ENCODE measurements at regions not wholly inside any gene's neighbourhood (a gene's known extent, or its start where the extent isn't known, plus 50 kb on each side); places are given as distances from the start of the nearest gene placed in this dataset.

GRCh38 chr6:100281471-100281901 lies 183.2 kb downstream of the SIM1 start:
- TF ChIP-seq CTCF (IDR thresholded peaks at IDR 0.05; ENCODE audit: low read depth, low read length): no peak
- no peak for TF ChIP-seq POLR2A (IDR thresholded peaks at IDR 0.05; ENCODE audit: extremely low read depth, insufficient read length)
- no peak for TF ChIP-seq MYC (IDR thresholded peaks at IDR 0.05; ENCODE audit: low read depth, low read length)
- TF ChIP-seq MAX (IDR thresholded peaks at IDR 0.05; ENCODE audit: low read depth, low read length): no peak
- no peak overlapping the region for H3K4me3 ChIP-seq (ENCODE audit: low read depth, low read length)
- DNase-seq (ENCODE audit: low read depth): no peak

GRCh38 chr6:100276311-100277057 lies 188.2 kb downstream of the SIM1 start:
- no peak for DNase-seq (ENCODE audit: low read depth)
- TF ChIP-seq MAX (IDR thresholded peaks at IDR 0.05; ENCODE audit: low read depth, low read length) (no peak), MYC (IDR thresholded peaks at IDR 0.05; ENCODE audit: low read depth, low read length) (no peak), POLR2A (IDR thresholded peaks at IDR 0.05; ENCODE audit: extremely low read depth, insufficient read length) (no peak), CTCF (IDR thresholded peaks at IDR 0.05; ENCODE audit: low read depth, low read length) (no peak)

GRCh38 chr6:100274147-100274546 lies 190.6 kb downstream of the SIM1 start:
- no peak overlapping the region for H3K4me3 ChIP-seq (ENCODE audit: low read depth, low read length)
- TF ChIP-seq POLR2A (IDR thresholded peaks at IDR 0.05; ENCODE audit: extremely low read depth, insufficient read length): no peak
- TF ChIP-seq CTCF (IDR thresholded peaks at IDR 0.05; ENCODE audit: low read depth, low read length): no peak
- TF ChIP-seq MYC (IDR thresholded peaks at IDR 0.05; ENCODE audit: low read depth, low read length): no peak
- TF ChIP-seq MAX (IDR thresholded peaks at IDR 0.05; ENCODE audit: low read depth, low read length): no peak
- DNase-seq (ENCODE audit: low read depth): no peak

More at GRCh38 chr6:100276311-100277057, 188.2 kb downstream of the SIM1 start:
- no peak overlapping the region for H3K4me3 ChIP-seq (ENCODE audit: low read depth, low read length)

- no peak for DNase-seq (ENCODE audit: low read depth)
- no peak for TF ChIP-seq POLR2A (IDR thresholded peaks at IDR 0.05; ENCODE audit: extremely low read depth, insufficient read length)
- no peak for TF ChIP-seq CTCF (IDR thresholded peaks at IDR 0.05; ENCODE audit: low read depth, low read length)
Observed at GRCh38 chr6:100271625-100272024, 193.1 kb downstream of the SIM1 start.

GRCh38 chr6:100271202-100271601 lies 193.5 kb downstream of the SIM1 start:
- DNase-seq (ENCODE audit: low read depth): no peak
- H3K4me3 ChIP-seq (ENCODE audit: low read depth, low read length): no peak overlapping the region
- no peak for TF ChIP-seq POLR2A (IDR thresholded peaks at IDR 0.05; ENCODE audit: extremely low read depth, insufficient read length)
- no peak for TF ChIP-seq CTCF (IDR thresholded peaks at IDR 0.05; ENCODE audit: low read depth, low read length)
- TF ChIP-seq MAX (IDR thresholded peaks at IDR 0.05; ENCODE audit: low read depth, low read length): no peak
- no peak for TF ChIP-seq MYC (IDR thresholded peaks at IDR 0.05; ENCODE audit: low read depth, low read length)

More at GRCh38 chr6:100271625-100272024, 193.1 kb downstream of the SIM1 start:
- H3K4me3 ChIP-seq (ENCODE audit: low read depth, low read length): no peak overlapping the region

Data from NB4 (cell line).